A673 (cell line): ENCODE measurements at regions not wholly inside any gene's neighbourhood (a gene's known extent, or its start where the extent isn't known, plus 50 kb on each side); places are given as distances from the start of the nearest gene placed in this dataset.

Experiments used
- BruUV-seq: library from RNA; stranded (reverse); fragments of 400-500 nt; replicated peaks from 2 replicates; lab custom pipeline; 2021; lab: Mats Ljungman, UMichigan
- CTCF ChIA-PET: fragments of 300-600 bp; sonication (Branson Sonifier 250); formaldehyde crosslinking; loops from one replicate; lab custom pipeline; 2022; ENCODE audit warnings: antibody characterized with exemption; lab: Charles Lee
- POLR2A ChIA-PET: fragments of 300-600 bp; sonication (Branson Sonifier 250); formaldehyde crosslinking; loops from one replicate; lab custom pipeline; 2022; ENCODE audit warnings: antibody characterized with exemption; ENCODE audit not compliant: low non-redundant PET; lab: Charles Lee
- DNase-seq: peaks from one replicate; pipeline ENCODE4 v3.0.0-alpha.2; 2015; ENCODE audit warnings: low spot score
- H3K27ac ChIP-seq: fragments of 200-600 bp; sonication (generic); 2 replicates; pipeline ENCODE4 v1.5.1; 2016; ENCODE audit warnings: mixed run types, low read depth, mild to moderate bottlenecking, mixed read lengths, antibody characterized with exemption, low read length; ENCODE audit not compliant: poor library complexity, severe bottlenecking
- H3K27me3 ChIP-seq: fragments of 200-600 bp; sonication (generic); replicated peaks from 2 replicates; pipeline ENCODE4 v1.6.1; 2017; ENCODE audit warnings: mixed run types, low read depth, mild to moderate bottlenecking, mixed read lengths, antibody characterized with exemption, low read length; ENCODE audit not compliant: insufficient read depth, poor library complexity
- H3K36me3 ChIP-seq: fragments of 200-600 bp; sonication (generic); 2 replicates; pipeline ENCODE4 v1.6.1; 2016; ENCODE audit warnings: mixed run types, mild to moderate bottlenecking, mixed read lengths, antibody characterized with exemption, low read length; ENCODE audit not compliant: insufficient read depth, poor library complexity, severe bottlenecking
- H3K4me1 ChIP-seq: fragments of 200-600 bp; sonication (generic); 2 replicates; pipeline ENCODE4 v1.6.1; 2017; ENCODE audit warnings: mixed run types, mild to moderate bottlenecking, mixed read lengths, antibody characterized with exemption, low read length; ENCODE audit not compliant: insufficient read depth, poor library complexity, severe bottlenecking
- H3K4me3 ChIP-seq: fragments of 200-600 bp; sonication (generic); 2 replicates; pipeline ENCODE4 v1.5.1; 2016; ENCODE audit warnings: low read depth, mixed run types, mild to moderate bottlenecking, mixed read lengths, low read length; ENCODE audit not compliant: poor library complexity, severe bottlenecking
- H3K9me3 ChIP-seq: fragments of 200-600 bp; sonication (generic); 2 replicates; pipeline ENCODE4 v1.6.1; 2016; ENCODE audit warnings: mixed run types, low read depth, mild to moderate bottlenecking, mixed read lengths, antibody characterized with exemption, low read length; ENCODE audit not compliant: poor library complexity, severe bottlenecking
- EZH2 ChIP-seq: fragments of 200-600 bp; sonication (generic); IDR thresholded peaks from 2 replicates; pipeline ENCODE4 v1.6.1; 2017; ENCODE audit warnings: borderline replicate concordance, low read depth, mild to moderate bottlenecking, mixed read lengths, antibody characterized with exemption, low read length; ENCODE audit not compliant: poor library complexity, severe bottlenecking
- intact Hi-C: fragments of 100-400 bp; cut with micrococcal nuclease; formaldehyde crosslinking; loops from one replicate; pipeline ENCODE4 v1.10.0; 2022; ENCODE audit not compliant: unreplicated experiment
- TF ChIP-seq, protein P1 (sequence below): fragments of 300-800, 200-600 bp; sonication (generic); conservative IDR thresholded peaks from 2 replicates; pipeline ENCODE4 v1.5.1; 2017; ENCODE audit warnings: low read depth, mild to moderate bottlenecking, antibody characterized with exemption, low read length, moderate library complexity, mixed read lengths

DNA sequence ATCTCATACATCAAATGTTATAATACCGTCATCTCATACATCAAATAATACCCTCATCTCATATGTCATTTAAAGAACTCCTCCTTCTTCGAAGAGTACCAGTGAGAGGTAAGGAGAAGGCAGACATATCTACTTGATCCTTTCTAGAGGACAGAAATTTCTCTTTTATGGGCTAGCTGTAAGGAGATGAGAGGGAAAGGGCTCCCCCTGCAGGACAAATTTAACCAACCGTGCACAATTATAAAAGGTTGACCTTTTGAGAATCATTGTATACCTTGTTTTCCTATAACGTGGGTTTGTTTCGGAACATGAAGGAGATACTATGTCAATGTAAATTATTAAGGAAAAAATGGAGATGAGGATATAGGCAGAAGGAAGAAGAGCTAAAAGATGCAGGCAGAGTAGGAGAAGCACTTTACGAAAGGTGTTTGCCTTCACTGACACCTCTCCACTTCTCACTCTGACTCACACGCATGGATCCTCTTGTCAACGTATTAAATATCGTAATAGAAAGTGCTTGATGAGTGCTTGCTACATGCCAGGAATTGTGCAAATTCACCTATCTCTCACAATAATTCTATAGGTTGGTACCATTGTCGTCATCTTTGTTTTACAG is 465.9 kb upstream of the ERCC4 start:
- H3K36me3 ChIP-seq = no peaks in the 10 kb centered on the region
- H3K4me3 ChIP-seq = no peak overlapping the region
- H3K27ac ChIP-seq = no peak overlapping the region
- BruUV-seq = no TSS peak
- POLR2A ChIA-PET = no interaction called here
- intact Hi-C loops = loop anchor here (5.0 kb wide), 2 partner anchors 557 to 882 kb away; no protein-coding TSS in a partner anchor
- DNase-seq = peak; percentile 23
- CTCF ChIA-PET = interaction anchor here (0.6 kb wide), 1 partner anchor 367 kb away, joined by 5 read pairs; no protein-coding TSS in a partner anchor
- TF ChIP-seq, protein P1, sequence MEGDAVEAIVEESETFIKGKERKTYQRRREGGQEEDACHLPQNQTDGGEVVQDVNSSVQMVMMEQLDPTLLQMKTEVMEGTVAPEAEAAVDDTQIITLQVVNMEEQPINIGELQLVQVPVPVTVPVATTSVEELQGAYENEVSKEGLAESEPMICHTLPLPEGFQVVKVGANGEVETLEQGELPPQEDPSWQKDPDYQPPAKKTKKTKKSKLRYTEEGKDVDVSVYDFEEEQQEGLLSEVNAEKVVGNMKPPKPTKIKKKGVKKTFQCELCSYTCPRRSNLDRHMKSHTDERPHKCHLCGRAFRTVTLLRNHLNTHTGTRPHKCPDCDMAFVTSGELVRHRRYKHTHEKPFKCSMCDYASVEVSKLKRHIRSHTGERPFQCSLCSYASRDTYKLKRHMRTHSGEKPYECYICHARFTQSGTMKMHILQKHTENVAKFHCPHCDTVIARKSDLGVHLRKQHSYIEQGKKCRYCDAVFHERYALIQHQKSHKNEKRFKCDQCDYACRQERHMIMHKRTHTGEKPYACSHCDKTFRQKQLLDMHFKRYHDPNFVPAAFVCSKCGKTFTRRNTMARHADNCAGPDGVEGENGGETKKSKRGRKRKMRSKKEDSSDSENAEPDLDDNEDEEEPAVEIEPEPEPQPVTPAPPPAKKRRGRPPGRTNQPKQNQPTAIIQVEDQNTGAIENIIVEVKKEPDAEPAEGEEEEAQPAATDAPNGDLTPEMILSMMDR = peak; percentile 71
- no peak for TF ChIP-seq EZH2
- H3K27me3 ChIP-seq = no peaks in the 10 kb centered on the region
- H3K9me3 ChIP-seq = no peaks in the 10 kb centered on the region
- no peaks in the 10 kb centered on the region for H3K4me1 ChIP-seq

DNA sequence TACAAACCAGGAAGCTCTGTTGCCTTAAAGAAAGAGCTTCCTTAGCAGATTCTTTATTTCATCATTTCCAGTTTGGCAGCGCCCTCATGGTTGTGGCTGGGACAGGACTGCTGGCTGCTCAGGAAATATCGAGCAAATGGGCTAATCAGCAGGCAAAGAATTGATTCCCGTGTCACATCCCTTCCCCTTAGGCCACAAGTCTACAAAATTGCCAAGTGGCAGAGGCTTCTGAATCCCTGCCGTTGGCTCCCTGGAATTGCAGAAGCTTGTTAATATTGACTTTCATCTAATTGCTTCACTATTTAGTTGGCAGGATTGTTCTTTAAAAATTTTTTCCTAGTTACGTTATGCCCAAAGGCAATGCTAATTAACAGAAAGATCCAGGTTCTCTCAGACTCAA is 456.3 kb upstream of the ERCC4 start:
- Histone ChIP-seq H3K27me3 (no peaks in the 10 kb centered on the region), H3K9me3 (peaks cover 3% of the 10 kb centered on the region), H3K27ac (no peak overlapping the region), H3K4me3 (no peak overlapping the region), H3K36me3 (no peaks in the 10 kb centered on the region), H3K4me1 (no peaks in the 10 kb centered on the region)
- CTCF ChIA-PET = no interaction called here
- intact Hi-C loops = no loop called here
- POLR2A ChIA-PET = no interaction called here
- BruUV-seq = no TSS peak
- no peak for DNase-seq
- TF ChIP-seq, protein P1 = no peak

DNA sequence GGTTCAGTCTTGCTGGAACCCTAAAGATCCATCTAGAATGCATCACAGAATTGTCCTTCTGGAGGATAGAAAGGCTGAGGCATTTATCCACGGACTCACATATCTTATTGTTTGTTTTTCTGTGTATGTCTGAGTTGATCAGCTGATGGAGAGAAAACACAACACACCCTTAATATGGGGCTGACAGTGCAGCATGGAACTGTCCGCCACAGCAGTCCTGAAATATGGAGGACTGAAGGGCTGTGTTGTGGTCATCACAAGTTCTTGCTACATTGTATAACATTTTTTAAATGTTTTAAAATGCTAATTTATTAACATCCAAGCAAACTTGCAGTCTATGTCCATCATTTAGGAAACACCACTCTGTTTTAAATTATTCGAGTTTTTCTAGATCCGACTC is 448.9 kb upstream of the ERCC4 start:
- Histone ChIP-seq H3K36me3 (no peaks in the 10 kb centered on the region), H3K4me1 (no peaks in the 10 kb centered on the region), H3K9me3 (no peaks in the 10 kb centered on the region), H3K27me3 (no peaks in the 10 kb centered on the region), H3K27ac (no peak overlapping the region), H3K4me3 (no peak overlapping the region)
- DNase-seq = no peak
- ChIA-PET POLR2A (no interaction called here), CTCF (no interaction called here)
- intact Hi-C loops = no loop called here
- BruUV-seq = no TSS peak
- TF ChIP-seq, protein P1 = no peak
- no peak for TF ChIP-seq EZH2
